Lung (tissue), 11 donors: ENCODE measurements at regions not wholly inside any gene's neighbourhood (a gene's known extent, or its start where the extent isn't known, plus 50 kb on each side); places are given as distances from the start of the nearest gene placed in this dataset.

Source experiments
- ATAC-seq: fragments of 200-7000 bp; cut with Tn5 transposase; one replicate; pipeline ENCODE4 v1.9.1; 2020; ENCODE audit warnings: moderate number of reproducible peaks; ENCODE audit not compliant: insufficient read depth, low FRiP score
- DNase-seq, 3 donors: peaks; one replicate each; pipeline ENCODE4 v3.0.0-alpha.2; 2013 to 2017
- H3K27ac ChIP-seq, 2 donors: one replicate each; pipeline ENCODE4 v1.5.1; 2013; ENCODE audit warnings: mild to moderate bottlenecking in 2 of 2, moderate library complexity in 2 of 2, control low read depth in 1 of 2, inconsistent platforms in 1 of 2, low read depth in 1 of 2, low read length in 1 of 2
- H3K27me3 ChIP-seq, 3 donors: one replicate each; pipeline ENCODE4 v1.5.1; 2013; ENCODE audit warnings: low read length in 2 of 3; ENCODE audit not compliant: control insufficient read depth in 3 of 3, insufficient read depth in 3 of 3
- H3K36me3 ChIP-seq, 4 donors: one replicate each; pipeline ENCODE4 v1.5.1; 2013; ENCODE audit warnings: low read length in 4 of 4, mild to moderate bottlenecking in 1 of 4, moderate library complexity in 1 of 4; ENCODE audit not compliant: control insufficient read depth in 4 of 4, insufficient read depth in 4 of 4
- H3K4me1 ChIP-seq, 5 donors: one replicate each; pipeline ENCODE4 v1.5.1; 2013; ENCODE audit warnings: low read length in 5 of 5, mild to moderate bottlenecking in 2 of 5, moderate library complexity in 1 of 5; ENCODE audit not compliant: control insufficient read depth in 5 of 5, insufficient read depth in 5 of 5
- H3K4me3 ChIP-seq: one replicate; pipeline ENCODE4 v1.5.1; 2013; ENCODE audit warnings: mild to moderate bottlenecking, control low read depth, moderate library complexity
- H3K9ac ChIP-seq, 2 donors: one replicate each; pipeline ENCODE4 v1.5.1; 2013; ENCODE audit warnings: low read length in 2 of 2, control low read depth in 1 of 2; ENCODE audit not compliant: insufficient read depth in 1 of 2
- H3K9me3 ChIP-seq, 4 donors: one replicate each; pipeline ENCODE4 v1.5.1; 2013; ENCODE audit warnings: low read length in 3 of 4, mild to moderate bottlenecking in 1 of 4, moderate library complexity in 1 of 4; ENCODE audit not compliant: control insufficient read depth in 4 of 4, insufficient read depth in 3 of 4
- CTCF ChIP-seq: IDR thresholded peaks from 2 replicates; pipeline ENCODE4 v1.5.1; 2012; ENCODE audit warnings: mild to moderate bottlenecking; ENCODE audit errors: control extremely low read depth, extremely low read depth
- WGBS, 2 donors: extraction: QIAGEN DNeasy Blood & Tissue Kit; methylation state at CpG; one replicate each; pipeline ENCODE4 v1.1.7; 2013; 5-methylcytosine and 5-hydroxymethylcytosine counted together
- donor health status: control.
- donor health status: control.
- donor health status: Bipolar disorder and iron deficiency.
- donor health status: healthy.
- donor health status: DM: yes; HTN: yes; CAD: no.

DNA sequence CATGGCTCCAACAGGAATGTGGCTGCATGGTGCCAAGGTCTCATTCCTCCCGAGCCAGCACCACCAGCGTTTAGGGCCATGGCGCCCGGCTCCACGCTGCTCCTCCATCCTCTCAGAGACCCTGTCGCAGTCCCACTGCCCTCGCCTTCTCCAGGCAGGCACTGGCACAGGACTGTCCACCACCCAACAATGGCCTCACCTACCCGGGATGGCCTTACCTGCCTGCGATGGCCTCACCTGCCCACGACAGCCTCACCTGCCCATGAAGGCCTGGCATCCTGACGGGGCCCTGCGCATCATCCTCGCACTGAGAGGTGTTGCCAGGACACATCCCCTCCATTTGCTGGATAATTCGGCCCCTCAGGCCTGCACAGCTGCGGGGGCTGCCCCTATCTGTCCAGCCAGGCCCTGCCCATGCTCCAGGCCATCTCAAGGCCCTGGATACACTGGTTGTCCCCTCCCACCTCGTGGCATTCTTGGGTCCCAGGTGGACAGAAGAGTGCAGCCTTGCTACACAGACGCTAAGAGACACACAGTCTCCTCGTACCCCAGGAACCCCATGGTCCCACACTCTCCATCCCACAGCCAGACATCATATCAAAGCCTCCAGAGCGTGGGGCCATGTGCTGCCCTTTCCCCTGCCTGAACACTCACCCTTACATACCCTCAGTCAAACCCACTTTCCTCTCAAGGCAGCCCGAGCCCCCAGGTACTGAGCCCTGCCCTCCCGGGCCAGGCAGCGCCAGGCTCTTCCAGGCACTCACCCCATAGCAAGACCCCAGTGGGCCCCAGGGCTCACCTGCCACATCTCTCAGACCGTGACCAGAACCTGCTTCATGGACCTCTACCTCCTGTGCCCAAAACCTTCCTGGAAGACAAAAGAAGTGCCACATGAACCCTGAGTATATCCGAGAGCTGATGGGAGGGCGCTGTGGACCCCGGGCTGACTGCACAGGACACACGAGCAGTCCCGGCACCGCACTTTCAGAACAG, 268.6 kb downstream of the EIPR1 start:
- TF ChIP-seq CTCF: no peak
- DNase-seq (no peak), ATAC-seq (no peak)
- WGBS, 2 donors: 95 to 97% methylated on average over 29 of the region's 29 CpGs
- Histone ChIP-seq H3K4me3 (no peak overlapping the region), H3K27me3 (peaks cover 0 to 2% (median 0%) of the 10 kb centered on the region in 3 donors), H3K9me3 (peaks cover 0 to 4% (median 1%) of the 10 kb centered on the region in 4 donors), H3K36me3 (no peaks in the 10 kb centered on the region), H3K9ac (no peak overlapping the region), H3K4me1 (peaks cover 0 to 3% (median 0%) of the 10 kb centered on the region in 5 donors), H3K27ac (no peak overlapping the region)

GRCh38 chr2:3108105-3108504, 269.5 kb downstream of the EIPR1 start:
- no peak for TF ChIP-seq CTCF

GRCh38 chr2:3107567-3107966, 270.1 kb downstream of the EIPR1 start:
- Histone ChIP-seq H3K9me3 (peaks cover 0 to 4% (median 1%) of the 10 kb centered on the region in 4 donors), H3K36me3 (no peaks in the 10 kb centered on the region), H3K9ac (no peak overlapping the region), H3K4me1 (peaks cover 0 to 3% (median 0%) of the 10 kb centered on the region in 5 donors), H3K4me3 (no peak overlapping the region), H3K27me3 (peaks cover 0 to 2% (median 0%) of the 10 kb centered on the region in 3 donors), H3K27ac (no peak overlapping the region)
- DNase-seq (no peak), ATAC-seq (no peak)
- TF ChIP-seq CTCF: no peak
- WGBS, 2 donors: 86 to 91% methylated on average over 14 of the region's 14 CpGs

More at GRCh38 chr2:3108105-3108504, 269.5 kb downstream of the EIPR1 start:
- H3K9me3 ChIP-seq: peaks cover 0 to 4% (median 1%) of the 10 kb centered on the region in 4 donors
- no peak overlapping the region for H3K4me3 ChIP-seq
- H3K4me1 ChIP-seq: peaks cover 0 to 3% (median 0%) of the 10 kb centered on the region in 5 donors
- ATAC-seq (no peak), DNase-seq (no peak)
- H3K36me3 ChIP-seq: no peaks in the 10 kb centered on the region
- no peak overlapping the region for H3K27ac ChIP-seq
- 95% methylated on average over 14 of the region's 14 CpGs for WGBS, 2 donors
- H3K9ac ChIP-seq: no peak overlapping the region
- H3K27me3 ChIP-seq: peaks cover 0 to 2% (median 0%) of the 10 kb centered on the region in 3 donors
